ENCODE measurements at regions not wholly inside any gene's neighbourhood (a gene's known extent, or its start where the extent isn't known, plus 50 kb on each side); places are given as distances from the start of the nearest gene placed in this dataset.

GRCh38 chr20:22420116-22420598 is 164.2 kb downstream of the FOXA2 start:
- TF ChIP-seq POLR2A (IDR thresholded peaks at IDR 0.05; ENCODE audit: low read depth, low read length) (no peak), POLR2AphosphoS5 (IDR thresholded peaks at IDR 0.05; ENCODE audit: low read depth, low read length) (no peak), SPI1 (IDR thresholded peaks at IDR 0.05; ENCODE audit: low read depth, low read length) (no peak)
